ENCODE measurements at regions not wholly inside any gene's neighbourhood (a gene's known extent, or its start where the extent isn't known, plus 50 kb on each side); places are given as distances from the start of the nearest gene placed in this dataset.

GRCh38 chr2:45320956-45321355, 290.1 kb downstream of the SRBD1 start:
- no peak overlapping the region for H3K9ac ChIP-seq (ENCODE audit: low read depth in 2 of 2, low read length in 2 of 2)
- H3K4me3 ChIP-seq = no peak overlapping the region
- no peaks in the 10 kb centered on the region for H3K27me3 ChIP-seq
- no peaks in the 10 kb centered on the region for H3K36me3 ChIP-seq
- H3K9me3 ChIP-seq = no peaks in the 10 kb centered on the region
- DNase-seq = no peak
- intact Hi-C loops (cut with DNase I) = no loop called here
- H3K27ac ChIP-seq = no peak overlapping the region
- no peaks in the 10 kb centered on the region for H3K4me1 ChIP-seq
- TF ChIP-seq CTCF (IDR thresholded peaks at IDR 0.05) = no peak

GRCh38 chr2:45319683-45320455, 291.2 kb downstream of the SRBD1 start:
- no peaks in the 10 kb centered on the region for H3K36me3 ChIP-seq
- no peaks in the 10 kb centered on the region for H3K9me3 ChIP-seq
- no peak for DNase-seq
- H3K4me3 ChIP-seq = no peak overlapping the region
- H3K27ac ChIP-seq = no peak overlapping the region
- H3K9ac ChIP-seq (ENCODE audit: low read depth in 2 of 2, low read length in 2 of 2) = no peak overlapping the region
- no peaks in the 10 kb centered on the region for H3K27me3 ChIP-seq
- H3K4me1 ChIP-seq = no peaks in the 10 kb centered on the region
- no peak for TF ChIP-seq CTCF (IDR thresholded peaks at IDR 0.05)
- intact Hi-C loops (cut with DNase I) = no loop called here

- no peak for TF ChIP-seq CTCF (IDR thresholded peaks at IDR 0.05)
- no peak overlapping the region for H3K9ac ChIP-seq (ENCODE audit: low read depth in 2 of 2, low read length in 2 of 2)
- H3K4me3 ChIP-seq = no peak overlapping the region
- H3K4me1 ChIP-seq = no peaks in the 10 kb centered on the region
- H3K27me3 ChIP-seq = no peaks in the 10 kb centered on the region
- H3K27ac ChIP-seq = no peak overlapping the region
- no peak for DNase-seq
- no peaks in the 10 kb centered on the region for H3K9me3 ChIP-seq
- H3K36me3 ChIP-seq = no peaks in the 10 kb centered on the region
- intact Hi-C loops (cut with DNase I) = no loop called here
These were observed 292.4 kb downstream of the SRBD1 start for GRCh38 chr2:45318686-45319085.

GRCh38 chr2:45316576-45317338, 294.3 kb downstream of the SRBD1 start:
- DNase-seq = no peak
- H3K9me3 ChIP-seq = no peaks in the 10 kb centered on the region
- TF ChIP-seq CTCF (IDR thresholded peaks at IDR 0.05) = no peak
- intact Hi-C loops (cut with DNase I) = no loop called here
- no peak overlapping the region for H3K4me3 ChIP-seq
- no peaks in the 10 kb centered on the region for H3K4me1 ChIP-seq
- H3K27me3 ChIP-seq = no peaks in the 10 kb centered on the region
- H3K36me3 ChIP-seq = no peaks in the 10 kb centered on the region
- no peak overlapping the region for H3K27ac ChIP-seq
- H3K9ac ChIP-seq (ENCODE audit: low read depth in 2 of 2, low read length in 2 of 2) = no peak overlapping the region

GRCh38 chr2:45315861-45316260, 295.2 kb downstream of the SRBD1 start:
- Histone ChIP-seq H3K4me1 (no peaks in the 10 kb centered on the region), H3K27ac (no peak overlapping the region), H3K9ac (ENCODE audit: low read depth in 2 of 2, low read length in 2 of 2) (no peak overlapping the region), H3K36me3 (no peaks in the 10 kb centered on the region), H3K4me3 (no peak overlapping the region), H3K9me3 (no peaks in the 10 kb centered on the region), H3K27me3 (no peaks in the 10 kb centered on the region)
- DNase-seq = no peak
- intact Hi-C loops (cut with DNase I) = no loop called here
- TF ChIP-seq CTCF (IDR thresholded peaks at IDR 0.05) = no peak

Measured in colonic mucosa (tissue), 4 donors.